Liver (tissue), 8 donors: ENCODE measurements at regions not wholly inside any gene's neighbourhood (a gene's known extent, or its start where the extent isn't known, plus 50 kb on each side); places are given as distances from the start of the nearest gene placed in this dataset.

Source experiments
- DNase-seq: peaks from one replicate; pipeline ENCODE4 v3.0.0-alpha.2; 2017; ENCODE audit warnings: low spot score
- H3K27ac ChIP-seq, 2 donors: one replicate each; pipeline ENCODE4 v1.7.0; 2013; ENCODE audit warnings: inconsistent platforms in 2 of 2, low read length in 2 of 2, control low read depth in 1 of 2, low read depth in 1 of 2, mild to moderate bottlenecking in 1 of 2
- H3K27me3 ChIP-seq, 4 donors: one replicate each; pipeline versions ENCODE4 v1.6.1 to v1.7.0; 2013; ENCODE audit warnings: low read length in 3 of 4, inconsistent platforms in 1 of 4, mild to moderate bottlenecking in 1 of 4, moderate library complexity in 1 of 4; ENCODE audit not compliant: control insufficient read depth in 4 of 4, insufficient read depth in 4 of 4
- H3K36me3 ChIP-seq, 4 donors: one replicate each; pipeline versions ENCODE4 v1.6.1 to v1.7.0; 2013; ENCODE audit warnings: low read length in 3 of 4, mild to moderate bottlenecking in 3 of 4, low read depth in 1 of 4, moderate library complexity in 1 of 4; ENCODE audit not compliant: control insufficient read depth in 4 of 4, insufficient read depth in 3 of 4
- H3K4me1 ChIP-seq, 4 donors: one replicate each; pipeline versions ENCODE4 v1.6.1 to v1.7.0; 2013; ENCODE audit warnings: low read length in 3 of 4, mild to moderate bottlenecking in 3 of 4, moderate library complexity in 1 of 4; ENCODE audit not compliant: control insufficient read depth in 4 of 4, insufficient read depth in 4 of 4
- H3K4me3 ChIP-seq, 3 donors: one replicate each; pipeline versions ENCODE4 v1.6.1 to v1.7.0; 2013; ENCODE audit warnings: low read length in 3 of 3, control low read depth in 1 of 3, low read depth in 1 of 3, mild to moderate bottlenecking in 1 of 3
- H3K9ac ChIP-seq, 2 donors: one replicate each; pipeline ENCODE4 v1.7.0; 2013; ENCODE audit warnings: low read length in 2 of 2, mild to moderate bottlenecking in 2 of 2, moderate library complexity in 2 of 2, control low read depth in 1 of 2, low read depth in 1 of 2
- H3K9me3 ChIP-seq, 4 donors: one replicate each; pipeline versions ENCODE4 v1.6.1 to v1.7.0; 2013; ENCODE audit warnings: low read length in 3 of 4; ENCODE audit not compliant: control insufficient read depth in 4 of 4
- FOXA1 ChIP-seq: IDR thresholded peaks from 2 replicates; pipeline ENCODE4 v1.6.1; 2016; ENCODE audit warnings: antibody characterized with exemption
- FOXA2 ChIP-seq: IDR thresholded peaks from 2 replicates; pipeline ENCODE4 v1.6.1; 2016; ENCODE audit warnings: antibody characterized with exemption
- HNF4A ChIP-seq, 2 donors: conservative IDR thresholded peaks; 2 replicates each; pipeline ENCODE4 v1.6.1; 2016; ENCODE audit warnings: antibody characterized with exemption in 2 of 2, mild to moderate bottlenecking in 2 of 2
- HNF4G ChIP-seq: IDR thresholded peaks from 2 replicates; pipeline ENCODE4 v1.6.1; 2016; ENCODE audit warnings: antibody characterized with exemption
- NR2F2 ChIP-seq: IDR thresholded peaks from 2 replicates; pipeline ENCODE4 v1.6.1; 2016; ENCODE audit warnings: antibody characterized with exemption
- RXRA ChIP-seq, 2 donors: IDR thresholded peaks; 2 replicates each; pipeline ENCODE4 v1.6.1; 2017 to 2018; ENCODE audit warnings: antibody characterized with exemption in 2 of 2, mild to moderate bottlenecking in 1 of 2
- SP1 ChIP-seq: IDR thresholded peaks from 2 replicates; pipeline ENCODE4 v1.6.1; 2018; ENCODE audit warnings: antibody characterized with exemption, mild to moderate bottlenecking
- TAF1 ChIP-seq: conservative IDR thresholded peaks from 2 replicates; pipeline ENCODE4 v1.6.1; 2016; ENCODE audit warnings: antibody characterized with exemption, mild to moderate bottlenecking
- WGBS: extraction: QIAGEN DNeasy Blood & Tissue Kit; methylation state at CpG from one replicate; pipeline ENCODE4 v1.1.7; 2013; 5-methylcytosine and 5-hydroxymethylcytosine counted together
- TF ChIP-seq, protein P1 (sequence below): IDR thresholded peaks from 2 replicates; pipeline ENCODE4 v1.6.1; 2016; ENCODE audit warnings: antibody characterized with exemption
- TF ChIP-seq, protein P2 (sequence below): fragments of 150-350 bp; IDR thresholded peaks from 2 replicates; pipeline ENCODE4 v1.5.1; 2017; ENCODE audit warnings: improper control_type of control experiment, low read depth, low read length; ENCODE audit not compliant: missing input control
- TF ChIP-seq, protein P3 (sequence below): IDR thresholded peaks from 2 replicates; pipeline ENCODE4 v1.6.1; 2016; ENCODE audit warnings: antibody characterized with exemption, mild to moderate bottlenecking
- donor health status: healthy.
- donor health status: healthy.
- donor health status: healthy.
- donor health status: healthy.
- donor health status: healthy.

DNA sequence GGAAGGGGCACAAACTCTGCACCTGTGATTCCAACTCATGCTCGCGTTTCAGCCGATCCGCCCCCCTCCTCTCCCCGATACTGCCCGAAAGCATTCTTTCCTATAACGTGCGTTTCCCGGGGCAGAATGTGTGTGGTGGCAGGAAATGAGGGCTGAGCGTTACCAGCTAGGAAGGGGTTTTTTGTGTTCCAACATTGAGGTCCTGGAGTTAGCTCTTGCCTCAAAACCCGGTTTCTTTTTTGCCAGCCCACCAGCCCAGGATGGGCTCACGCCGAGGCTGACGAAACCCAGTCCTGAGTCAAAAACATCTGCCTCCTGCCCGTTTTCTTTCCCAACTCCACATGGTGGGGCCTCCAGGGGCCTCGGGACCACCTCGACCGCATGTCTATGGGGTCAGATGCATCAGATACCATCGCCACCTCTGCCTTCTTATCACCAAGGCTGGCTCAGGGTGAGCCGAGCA lies 113.7 kb upstream of the COPS8 start:
- Histone ChIP-seq H3K4me3 (no peak overlapping the region), H3K9me3 (no peaks in the 10 kb centered on the region), H3K27ac (no peak overlapping the region), H3K36me3 (no peaks in the 10 kb centered on the region), H3K9ac (no peak overlapping the region), H3K27me3 (no peaks in the 10 kb centered on the region), H3K4me1 (no peaks in the 10 kb centered on the region)
- no peak for DNase-seq
- no peak for TF ChIP-seq NR2F2
- no peak for TF ChIP-seq SP1
- no peak for TF ChIP-seq FOXA1
- no peak for TF ChIP-seq TAF1
- 81% methylated on average over 20 of the region's 20 CpGs for WGBS

GRCh38 chr2:236972491-236973342 lies 113.0 kb upstream of the COPS8 start:
- H3K9ac ChIP-seq, result no peak overlapping the region
- no peaks in the 10 kb centered on the region for H3K36me3 ChIP-seq
- H3K4me3 ChIP-seq, result no peak overlapping the region
- no peaks in the 10 kb centered on the region for H3K27me3 ChIP-seq
- H3K4me1 ChIP-seq, result no peaks in the 10 kb centered on the region
- 42% methylated on average over 11 of the region's 11 CpGs for WGBS
- peak; percentile 66 for DNase-seq
- no peaks in the 10 kb centered on the region for H3K9me3 ChIP-seq
- TF ChIP-seq RXRA (IDR thresholded peaks at IDR 0.05) (no peak), HNF4A (conservative IDR thresholded peaks at IDR 0.05) (peak; percentile 28 to 31)
- no peak overlapping the region for H3K27ac ChIP-seq

- H3K27ac ChIP-seq, result no peak overlapping the region
- 68% methylated on average over 7 of the region's 7 CpGs for WGBS
- no peak overlapping the region for H3K9ac ChIP-seq
- H3K4me3 ChIP-seq, result no peak overlapping the region
- no peaks in the 10 kb centered on the region for H3K4me1 ChIP-seq
- H3K27me3 ChIP-seq, result no peaks in the 10 kb centered on the region
- no peaks in the 10 kb centered on the region for H3K36me3 ChIP-seq
- DNase-seq, result no peak
- no peak for TF ChIP-seq FOXA2
- no peak for TF ChIP-seq RXRA (IDR thresholded peaks at IDR 0.05)
- no peak for TF ChIP-seq FOXA1
- TF ChIP-seq, protein P1, sequence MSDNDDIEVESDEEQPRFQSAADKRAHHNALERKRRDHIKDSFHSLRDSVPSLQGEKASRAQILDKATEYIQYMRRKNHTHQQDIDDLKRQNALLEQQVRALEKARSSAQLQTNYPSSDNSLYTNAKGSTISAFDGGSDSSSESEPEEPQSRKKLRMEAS, result no peak
- no peaks in the 10 kb centered on the region for H3K9me3 ChIP-seq
Measured at GRCh38 chr2:236973343-236973980, 112.2 kb upstream of the COPS8 start.

DNA sequence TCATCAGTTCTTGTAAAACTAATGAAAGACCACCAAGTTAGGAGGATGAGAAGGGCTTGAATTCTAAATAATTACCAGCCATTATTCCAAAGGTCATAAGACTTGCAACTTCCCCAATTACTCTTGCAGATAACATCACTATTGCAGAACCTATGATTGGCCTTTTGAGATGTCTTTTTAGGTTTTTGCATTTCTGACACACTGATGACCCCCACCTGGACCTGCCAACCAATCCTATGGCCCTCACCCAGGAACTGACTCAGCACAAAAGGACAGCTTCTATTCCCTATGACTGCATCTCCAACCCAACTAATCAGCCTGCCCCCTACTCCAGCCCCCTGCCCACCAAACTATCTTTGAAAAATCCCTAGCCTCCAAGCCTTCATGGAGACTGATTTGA lies 111.5 kb upstream of the COPS8 start:
- Histone ChIP-seq H3K36me3 (no peaks in the 10 kb centered on the region), H3K9ac (no peak overlapping the region), H3K27me3 (no peaks in the 10 kb centered on the region), H3K4me1 (no peaks in the 10 kb centered on the region), H3K4me3 (no peak overlapping the region), H3K27ac (no peak overlapping the region), H3K9me3 (no peaks in the 10 kb centered on the region)
- no peak for TF ChIP-seq RXRA (IDR thresholded peaks at IDR 0.05)
- TF ChIP-seq, protein P2, sequence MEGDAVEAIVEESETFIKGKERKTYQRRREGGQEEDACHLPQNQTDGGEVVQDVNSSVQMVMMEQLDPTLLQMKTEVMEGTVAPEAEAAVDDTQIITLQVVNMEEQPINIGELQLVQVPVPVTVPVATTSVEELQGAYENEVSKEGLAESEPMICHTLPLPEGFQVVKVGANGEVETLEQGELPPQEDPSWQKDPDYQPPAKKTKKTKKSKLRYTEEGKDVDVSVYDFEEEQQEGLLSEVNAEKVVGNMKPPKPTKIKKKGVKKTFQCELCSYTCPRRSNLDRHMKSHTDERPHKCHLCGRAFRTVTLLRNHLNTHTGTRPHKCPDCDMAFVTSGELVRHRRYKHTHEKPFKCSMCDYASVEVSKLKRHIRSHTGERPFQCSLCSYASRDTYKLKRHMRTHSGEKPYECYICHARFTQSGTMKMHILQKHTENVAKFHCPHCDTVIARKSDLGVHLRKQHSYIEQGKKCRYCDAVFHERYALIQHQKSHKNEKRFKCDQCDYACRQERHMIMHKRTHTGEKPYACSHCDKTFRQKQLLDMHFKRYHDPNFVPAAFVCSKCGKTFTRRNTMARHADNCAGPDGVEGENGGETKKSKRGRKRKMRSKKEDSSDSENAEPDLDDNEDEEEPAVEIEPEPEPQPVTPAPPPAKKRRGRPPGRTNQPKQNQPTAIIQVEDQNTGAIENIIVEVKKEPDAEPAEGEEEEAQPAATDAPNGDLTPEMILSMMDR, result no peak
- no peak for TF ChIP-seq HNF4G
- TF ChIP-seq TAF1, result no peak
- TF ChIP-seq, protein P3, sequence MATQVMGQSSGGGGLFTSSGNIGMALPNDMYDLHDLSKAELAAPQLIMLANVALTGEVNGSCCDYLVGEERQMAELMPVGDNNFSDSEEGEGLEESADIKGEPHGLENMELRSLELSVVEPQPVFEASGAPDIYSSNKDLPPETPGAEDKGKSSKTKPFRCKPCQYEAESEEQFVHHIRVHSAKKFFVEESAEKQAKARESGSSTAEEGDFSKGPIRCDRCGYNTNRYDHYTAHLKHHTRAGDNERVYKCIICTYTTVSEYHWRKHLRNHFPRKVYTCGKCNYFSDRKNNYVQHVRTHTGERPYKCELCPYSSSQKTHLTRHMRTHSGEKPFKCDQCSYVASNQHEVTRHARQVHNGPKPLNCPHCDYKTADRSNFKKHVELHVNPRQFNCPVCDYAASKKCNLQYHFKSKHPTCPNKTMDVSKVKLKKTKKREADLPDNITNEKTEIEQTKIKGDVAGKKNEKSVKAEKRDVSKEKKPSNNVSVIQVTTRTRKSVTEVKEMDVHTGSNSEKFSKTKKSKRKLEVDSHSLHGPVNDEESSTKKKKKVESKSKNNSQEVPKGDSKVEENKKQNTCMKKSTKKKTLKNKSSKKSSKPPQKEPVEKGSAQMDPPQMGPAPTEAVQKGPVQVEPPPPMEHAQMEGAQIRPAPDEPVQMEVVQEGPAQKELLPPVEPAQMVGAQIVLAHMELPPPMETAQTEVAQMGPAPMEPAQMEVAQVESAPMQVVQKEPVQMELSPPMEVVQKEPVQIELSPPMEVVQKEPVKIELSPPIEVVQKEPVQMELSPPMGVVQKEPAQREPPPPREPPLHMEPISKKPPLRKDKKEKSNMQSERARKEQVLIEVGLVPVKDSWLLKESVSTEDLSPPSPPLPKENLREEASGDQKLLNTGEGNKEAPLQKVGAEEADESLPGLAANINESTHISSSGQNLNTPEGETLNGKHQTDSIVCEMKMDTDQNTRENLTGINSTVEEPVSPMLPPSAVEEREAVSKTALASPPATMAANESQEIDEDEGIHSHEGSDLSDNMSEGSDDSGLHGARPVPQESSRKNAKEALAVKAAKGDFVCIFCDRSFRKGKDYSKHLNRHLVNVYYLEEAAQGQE, result no peak
- DNase-seq, result no peak
